ENCODE measurements at regions not wholly inside any gene's neighbourhood (a gene's known extent, or its start where the extent isn't known, plus 50 kb on each side); places are given as distances from the start of the nearest gene placed in this dataset.

DNA sequence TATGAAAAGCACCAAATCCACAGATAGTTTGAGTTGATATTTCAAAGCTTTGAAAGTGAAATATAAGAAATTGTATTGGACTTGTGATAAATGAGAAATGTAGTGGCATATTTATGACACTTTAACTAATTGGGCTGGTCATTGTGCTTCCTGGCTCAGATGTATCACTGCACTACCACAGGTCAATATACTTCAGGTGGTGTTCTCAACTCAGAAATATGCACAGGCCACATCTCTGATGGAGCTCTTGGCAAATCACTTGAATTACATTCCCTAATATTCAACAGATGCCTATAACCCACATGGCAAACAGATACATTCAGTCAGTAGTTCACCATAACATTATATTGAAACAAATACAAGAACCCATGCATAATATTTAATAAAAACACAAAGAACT lies 209.6 kb downstream of the LYPLAL1 start:
- Histone ChIP-seq H3K4me3 (IDR thresholded peaks at IDR 0.05; ENCODE audit: insufficient read depth, low read depth, low read length) (no peak overlapping the region), H2AFZ (ENCODE audit: low read depth) (no peak overlapping the region), H3K27ac (no peak overlapping the region), H3K27me3 (ENCODE audit: insufficient read depth, low read depth) (no peaks in the 10 kb centered on the region), H4K20me1 (ENCODE audit: insufficient read depth) (no peaks in the 10 kb centered on the region), H3K4me1 (ENCODE audit: low read depth, poor library complexity, severe bottlenecking) (no peaks in the 10 kb centered on the region), H3K9ac (no peak overlapping the region), H3K36me3 (ENCODE audit: insufficient read depth) (no peaks in the 10 kb centered on the region), H3K79me2 (ENCODE audit: insufficient read depth, low read depth) (no peaks in the 10 kb centered on the region), H3K4me2 (no peak overlapping the region)
- TF ChIP-seq, protein P1, sequence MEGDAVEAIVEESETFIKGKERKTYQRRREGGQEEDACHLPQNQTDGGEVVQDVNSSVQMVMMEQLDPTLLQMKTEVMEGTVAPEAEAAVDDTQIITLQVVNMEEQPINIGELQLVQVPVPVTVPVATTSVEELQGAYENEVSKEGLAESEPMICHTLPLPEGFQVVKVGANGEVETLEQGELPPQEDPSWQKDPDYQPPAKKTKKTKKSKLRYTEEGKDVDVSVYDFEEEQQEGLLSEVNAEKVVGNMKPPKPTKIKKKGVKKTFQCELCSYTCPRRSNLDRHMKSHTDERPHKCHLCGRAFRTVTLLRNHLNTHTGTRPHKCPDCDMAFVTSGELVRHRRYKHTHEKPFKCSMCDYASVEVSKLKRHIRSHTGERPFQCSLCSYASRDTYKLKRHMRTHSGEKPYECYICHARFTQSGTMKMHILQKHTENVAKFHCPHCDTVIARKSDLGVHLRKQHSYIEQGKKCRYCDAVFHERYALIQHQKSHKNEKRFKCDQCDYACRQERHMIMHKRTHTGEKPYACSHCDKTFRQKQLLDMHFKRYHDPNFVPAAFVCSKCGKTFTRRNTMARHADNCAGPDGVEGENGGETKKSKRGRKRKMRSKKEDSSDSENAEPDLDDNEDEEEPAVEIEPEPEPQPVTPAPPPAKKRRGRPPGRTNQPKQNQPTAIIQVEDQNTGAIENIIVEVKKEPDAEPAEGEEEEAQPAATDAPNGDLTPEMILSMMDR (conservative IDR thresholded peaks at IDR 0.05; ENCODE audit: low read depth, low read length): no peak

DNA sequence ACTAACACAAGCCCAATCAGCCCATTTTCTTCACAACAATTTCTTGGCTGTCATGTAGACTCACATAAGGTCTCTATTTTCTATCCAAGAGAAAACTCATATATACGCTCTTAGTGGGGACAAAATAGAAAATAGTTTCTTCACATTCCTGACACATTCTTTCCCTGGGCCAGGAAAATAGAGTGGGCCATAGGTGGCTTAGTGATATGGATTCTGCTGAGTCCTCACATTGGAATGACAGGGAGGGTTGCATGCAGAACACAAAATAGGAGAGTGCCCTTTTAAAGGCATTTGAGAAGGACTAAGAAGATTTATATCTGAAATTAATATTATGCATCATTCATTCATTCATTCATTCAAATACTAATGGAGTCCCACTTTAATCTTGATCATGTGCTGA lies 207.7 kb downstream of the LYPLAL1 start:
- Histone ChIP-seq H2AFZ (ENCODE audit: low read depth) (no peak overlapping the region), H3K4me2 (no peak overlapping the region), H3K4me1 (ENCODE audit: low read depth, poor library complexity, severe bottlenecking) (no peaks in the 10 kb centered on the region), H3K4me3 (IDR thresholded peaks at IDR 0.05; ENCODE audit: insufficient read depth, low read depth, low read length) (no peak overlapping the region), H3K27ac (no peak overlapping the region), H3K27me3 (ENCODE audit: insufficient read depth, low read depth) (no peaks in the 10 kb centered on the region), H3K36me3 (ENCODE audit: insufficient read depth) (no peaks in the 10 kb centered on the region), H4K20me1 (ENCODE audit: insufficient read depth) (no peaks in the 10 kb centered on the region), H3K9ac (no peak overlapping the region), H3K79me2 (ENCODE audit: insufficient read depth, low read depth) (no peaks in the 10 kb centered on the region)
- TF ChIP-seq, protein P1 (conservative IDR thresholded peaks at IDR 0.05; ENCODE audit: low read depth, low read length): no peak

DNA sequence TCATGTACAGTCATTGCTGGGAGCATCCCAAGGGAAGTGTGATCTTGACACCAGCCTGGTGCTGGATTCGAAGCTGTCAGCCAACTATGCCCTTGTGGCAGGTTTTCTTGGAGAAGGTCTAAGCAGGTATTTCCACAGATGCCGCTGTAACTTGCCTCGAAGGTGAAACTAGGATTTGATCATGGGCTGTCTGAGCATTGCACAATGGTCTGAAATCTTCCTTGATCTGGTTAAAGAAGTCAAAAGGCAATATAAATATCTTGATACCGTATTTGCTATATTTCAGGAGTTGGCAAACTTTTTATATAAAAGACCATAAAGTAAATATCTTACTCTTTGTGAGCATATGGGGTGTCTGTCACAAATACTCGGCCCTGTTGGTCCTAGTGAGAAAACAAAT lies 206.8 kb downstream of the LYPLAL1 start:
- H3K9ac ChIP-seq: no peak overlapping the region
- no peaks in the 10 kb centered on the region for H3K36me3 ChIP-seq (ENCODE audit: insufficient read depth)
- H3K27ac ChIP-seq: no peak overlapping the region
- TF ChIP-seq, protein P1 (conservative IDR thresholded peaks at IDR 0.05; ENCODE audit: low read depth, low read length): no peak
- no peak overlapping the region for H2AFZ ChIP-seq (ENCODE audit: low read depth)
- H3K4me1 ChIP-seq (ENCODE audit: low read depth, poor library complexity, severe bottlenecking): no peaks in the 10 kb centered on the region
- H3K27me3 ChIP-seq (ENCODE audit: insufficient read depth, low read depth): no peaks in the 10 kb centered on the region
- H3K4me2 ChIP-seq: no peak overlapping the region
- H3K4me3 ChIP-seq (IDR thresholded peaks at IDR 0.05; ENCODE audit: insufficient read depth, low read depth, low read length): no peak overlapping the region
- no peaks in the 10 kb centered on the region for H3K79me2 ChIP-seq (ENCODE audit: insufficient read depth, low read depth)
- H4K20me1 ChIP-seq (ENCODE audit: insufficient read depth): no peaks in the 10 kb centered on the region

DNA sequence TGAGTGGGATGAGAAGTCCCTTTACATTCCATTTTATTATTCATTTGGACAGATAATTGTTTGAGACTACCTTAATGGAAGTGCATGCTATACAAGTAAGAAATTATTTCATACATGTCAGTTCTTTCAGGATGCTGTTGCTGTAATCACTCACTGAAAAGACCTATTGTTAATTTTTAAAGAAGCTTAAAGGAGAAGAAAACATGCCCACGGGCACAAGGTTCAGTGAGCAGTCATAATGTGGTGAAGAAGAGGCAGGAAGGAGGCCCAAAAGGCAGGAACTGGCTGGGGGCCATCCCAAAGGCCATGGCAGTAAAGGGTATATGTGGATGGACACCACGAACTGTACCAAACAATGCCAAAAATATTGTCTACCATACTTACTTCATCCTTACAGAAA lies 206.0 kb downstream of the LYPLAL1 start:
- H2AFZ ChIP-seq (ENCODE audit: low read depth): no peak overlapping the region
- no peak overlapping the region for H3K27ac ChIP-seq
- no peak overlapping the region for H3K9ac ChIP-seq
- H3K27me3 ChIP-seq (ENCODE audit: insufficient read depth, low read depth): no peaks in the 10 kb centered on the region
- H3K36me3 ChIP-seq (ENCODE audit: insufficient read depth): no peaks in the 10 kb centered on the region
- no peaks in the 10 kb centered on the region for H4K20me1 ChIP-seq (ENCODE audit: insufficient read depth)
- no peak overlapping the region for H3K4me3 ChIP-seq (IDR thresholded peaks at IDR 0.05; ENCODE audit: insufficient read depth, low read depth, low read length)
- no peaks in the 10 kb centered on the region for H3K79me2 ChIP-seq (ENCODE audit: insufficient read depth, low read depth)
- TF ChIP-seq, protein P1 (conservative IDR thresholded peaks at IDR 0.05; ENCODE audit: low read depth, low read length): no peak
- H3K4me1 ChIP-seq (ENCODE audit: low read depth, poor library complexity, severe bottlenecking): no peaks in the 10 kb centered on the region
- no peak overlapping the region for H3K4me2 ChIP-seq

DNA sequence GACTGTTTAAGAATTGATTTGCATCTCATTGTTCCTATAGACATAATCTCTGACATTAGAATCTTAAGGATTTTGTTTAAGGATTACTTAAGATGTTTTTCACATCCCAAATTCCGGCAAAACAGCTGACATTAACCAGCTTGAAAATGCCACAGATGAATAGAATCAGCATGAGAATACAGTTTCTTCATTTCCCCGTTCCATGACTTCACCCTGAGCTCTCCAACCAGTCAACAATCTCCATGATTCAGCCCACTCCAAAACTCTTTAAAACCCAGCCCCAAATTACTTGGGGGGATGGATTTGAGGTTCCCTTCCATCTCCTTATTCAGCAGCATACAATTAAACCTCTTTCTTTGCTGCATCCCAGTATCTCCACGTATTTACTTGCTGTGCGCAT lies 201.0 kb downstream of the LYPLAL1 start:
- H3K4me2 ChIP-seq: no peak overlapping the region
- H3K27ac ChIP-seq: no peak overlapping the region
- H4K20me1 ChIP-seq (ENCODE audit: insufficient read depth): no peaks in the 10 kb centered on the region
- no peaks in the 10 kb centered on the region for H3K36me3 ChIP-seq (ENCODE audit: insufficient read depth)
- H3K79me2 ChIP-seq (ENCODE audit: insufficient read depth, low read depth): no peaks in the 10 kb centered on the region
- TF ChIP-seq, protein P1 (conservative IDR thresholded peaks at IDR 0.05; ENCODE audit: low read depth, low read length): no peak
- H2AFZ ChIP-seq (ENCODE audit: low read depth): no peak overlapping the region
- no peaks in the 10 kb centered on the region for H3K4me1 ChIP-seq (ENCODE audit: low read depth, poor library complexity, severe bottlenecking)
- no peaks in the 10 kb centered on the region for H3K27me3 ChIP-seq (ENCODE audit: insufficient read depth, low read depth)
- H3K4me3 ChIP-seq (IDR thresholded peaks at IDR 0.05; ENCODE audit: insufficient read depth, low read depth, low read length): no peak overlapping the region
- no peak overlapping the region for H3K9ac ChIP-seq

All from KMS-11 (cell line).